ENCODE measurements at regions not wholly inside any gene's neighbourhood (a gene's known extent, or its start where the extent isn't known, plus 50 kb on each side); places are given as distances from the start of the nearest gene placed in this dataset.

DNA sequence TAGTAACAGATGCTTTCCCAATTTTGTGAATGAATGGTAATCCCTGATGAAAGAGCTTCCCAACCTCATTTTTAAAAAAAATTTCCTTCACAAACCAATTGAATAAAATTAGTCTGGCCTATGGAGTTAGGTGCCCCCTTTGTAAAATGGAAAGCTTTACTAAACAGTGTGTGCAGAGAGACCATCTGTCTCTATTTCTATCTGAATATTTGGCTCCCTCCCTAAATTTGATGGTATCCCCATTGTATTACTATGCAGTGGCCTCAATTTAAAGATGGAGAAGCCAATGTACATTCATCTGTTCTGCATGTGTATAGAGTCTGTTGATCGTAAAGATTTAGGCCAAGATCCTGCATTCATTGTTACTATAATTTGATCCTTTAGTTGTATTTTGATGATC, 397.7 kb upstream of the RGS6 start (continued):
- TF ChIP-seq SMARCE1 (IDR thresholded peaks at IDR 0.05) (no peak), NBN (IDR thresholded peaks at IDR 0.05; ENCODE audit: low read depth) (no peak)

DNA sequence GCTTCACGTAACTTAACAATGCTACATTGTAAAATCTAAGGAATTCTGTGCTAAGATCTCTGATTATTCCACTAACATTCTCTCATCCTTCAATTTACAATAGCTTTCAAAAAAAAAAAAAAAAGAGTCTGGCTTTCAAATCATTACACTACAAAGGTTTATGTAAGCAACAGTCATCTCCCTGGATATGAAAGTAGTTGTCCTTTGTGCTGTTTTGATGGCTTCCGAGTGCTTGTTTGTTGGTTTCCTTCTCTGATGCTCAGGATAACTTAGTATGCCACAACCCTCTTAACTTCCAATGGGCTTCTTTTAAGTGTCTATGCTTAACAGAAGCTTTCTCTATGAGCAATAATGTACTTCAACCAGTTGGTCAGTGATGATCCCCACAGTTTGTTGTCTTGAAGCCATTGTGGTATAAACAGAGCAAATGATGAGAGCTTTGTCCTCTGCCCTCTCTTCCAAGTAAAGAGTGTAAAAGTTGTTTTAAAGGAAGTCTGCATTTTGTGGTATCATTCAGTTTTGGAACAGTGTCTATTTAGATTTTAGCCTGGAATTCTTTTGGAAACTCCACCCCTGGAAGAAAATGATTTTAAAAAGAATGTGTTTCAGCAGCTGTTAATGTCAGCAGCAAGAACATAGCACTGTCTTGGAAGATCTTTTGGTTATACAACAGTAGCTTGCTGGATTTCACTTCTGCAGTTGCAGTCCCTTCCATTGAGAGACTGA, 396.1 kb upstream of the RGS6 start:
- 78% methylated on average over 2 of the region's 2 CpGs for WGBS (ENCODE audit: insufficient coverage, low coverage, missing lambda C conversion rate)
- intact Hi-C loops (cut with micrococcal nuclease), result no loop called here

More for the DNA sequence above, 396.1 kb upstream of the RGS6 start:
- H3K36me3 ChIP-seq (ENCODE audit: control insufficient read depth, insufficient read depth, low read length), result no peaks in the 10 kb centered on the region
- no peaks in the 10 kb centered on the region for H3K9me3 ChIP-seq (replicated peaks; ENCODE audit: control insufficient read depth, insufficient read depth, low read depth, low read length)
- ATAC-seq (no peak), FAIRE-seq (no peak), DNase-seq (ENCODE audit: extremely low read depth in 1 of 4, low spot score in 3 of 4) (no peak)
- no peak for TF ChIP-seq ASH1L (IDR thresholded peaks at IDR 0.05; ENCODE audit: borderline replicate concordance, low read depth, partially characterized antibody)
- no peak for TF ChIP-seq JUNB (CRISPR knock-in tag; conservative IDR thresholded peaks at IDR 0.05)
- no peak for TF ChIP-seq POLR2G (IDR thresholded peaks at IDR 0.05; ENCODE audit: low read depth, low read length)
- TF ChIP-seq GATAD2A (IDR thresholded peaks at IDR 0.05), result no peak
- TF ChIP-seq HSF4 (CRISPR knock-in tag; IDR thresholded peaks at IDR 0.05; ENCODE audit: borderline replicate concordance), result no peak
- TF ChIP-seq STAT5B (CRISPR knock-in tag; IDR thresholded peaks at IDR 0.05), result no peak
- TF ChIP-seq HOMEZ (CRISPR knock-in tag; IDR thresholded peaks at IDR 0.05), result no peak
- no peaks in the 10 kb centered on the region for H3K9me1 ChIP-seq (ENCODE audit: control insufficient read depth, insufficient read depth, low read length)
- BruUV-seq (replicated peaks), result no TSS peak
- H3K4me1 ChIP-seq (replicated peaks in 1 of 2; ENCODE audit: control insufficient read depth in 2 of 2, insufficient read depth in 2 of 2, low read length in 2 of 2), result peaks cover 3 to 19% of the 10 kb centered on the region in 2 experiments; a peak in 4 of 5 replicates
- H3K27me3 ChIP-seq (ENCODE audit: control insufficient read depth in 2 of 2, insufficient read depth in 2 of 2, low read length in 2 of 2), result no peaks in the 10 kb centered on the region
- no peak overlapping the region for H2AFZ ChIP-seq (ENCODE audit: low read depth, low read length)
- H3K4me3 ChIP-seq, result no peak overlapping the region
- H4K20me1 ChIP-seq (replicated peaks; ENCODE audit: control insufficient read depth, insufficient read depth, low read length), result no peaks in the 10 kb centered on the region
- POLR2A ChIA-PET, result interaction anchor here (0.6 kb wide), 1 partner anchor 483 kb away, joined by 3 read pairs; no protein-coding TSS in a partner anchor
- H3K9ac ChIP-seq (ENCODE audit: insufficient read depth in 1 of 2, low read depth in 2 of 2, low read length in 2 of 2), result no peak overlapping the region
- no peaks in the 10 kb centered on the region for H3K79me2 ChIP-seq (ENCODE audit: control insufficient read depth, insufficient read depth, low read length)
- in situ Hi-C loops (cut with MboI), result no loop called here
- CTCF ChIA-PET (ENCODE audit: low intra/inter-chr PET ratio), result no interaction called here
- no peak overlapping the region for H3K27ac ChIP-seq (ENCODE audit: extremely low read depth, low read depth, low read length)
- no peak overlapping the region for H3K4me2 ChIP-seq (ENCODE audit: insufficient read depth, low read length)

Data from K562 (cell line).